K562 (cell line): ENCODE measurements at regions not wholly inside any gene's neighbourhood (a gene's known extent, or its start where the extent isn't known, plus 50 kb on each side); places are given as distances from the start of the nearest gene placed in this dataset.

Experiments
- BCLAF1 ChIP-seq, 2 experiments: fragments of 450-650 bp in 1 of 2; IDR thresholded peaks; 2 replicates each; pipeline ENCODE4 v1.6.1; 2011 to 2017; ENCODE audit warnings: low read depth in 2 of 2, antibody characterized with exemption in 1 of 2, borderline replicate concordance in 1 of 2, low read length in 1 of 2, mild to moderate bottlenecking in 1 of 2, mixed read lengths in 1 of 2; ENCODE audit not compliant: control insufficient read depth in 1 of 2
- EP300 ChIP-seq: IDR thresholded peaks from 2 replicates; pipeline ENCODE4 v1.6.1; 2012; ENCODE audit warnings: low read length, improper control_type of control experiment
- JUN ChIP-seq, 2 experiments: sonication (generic) in 1 of 2; formaldehyde crosslinking in 1 of 2; IDR thresholded peaks; 2 replicates each; pipeline versions ENCODE4 v1.6.1 to v1.8.0; 2012 to 2022; ENCODE audit warnings: borderline replicate concordance in 2 of 2, mild to moderate bottlenecking in 2 of 2, improper control_type of control experiment in 1 of 2, low read depth in 1 of 2, low read length in 1 of 2, missing genetic modification reagents in 1 of 2
- NCOR1 ChIP-seq: fragments of 450-650 bp; IDR thresholded peaks from 2 replicates; pipeline ENCODE4 v1.6.1; 2016; ENCODE audit warnings: mild to moderate bottlenecking, moderate library complexity
- NFRKB ChIP-seq: fragments of 450-650 bp; IDR thresholded peaks from 2 replicates; pipeline ENCODE4 v1.6.1; 2016; ENCODE audit warnings: low read depth
- NR1H2 ChIP-seq: sonication (generic); formaldehyde crosslinking; IDR thresholded peaks from 2 replicates; pipeline ENCODE4 v1.4.0; 2020; ENCODE audit warnings: mild to moderate bottlenecking, missing genetic modification reagents
- NR2F6 ChIP-seq: fragments of 450-650 bp; formaldehyde crosslinking; IDR thresholded peaks from 2 replicates; pipeline ENCODE4 v1.4.0; 2020; ENCODE audit warnings: mild to moderate bottlenecking
- POLR2A ChIP-seq: fragments of 450-650 bp; conservative IDR thresholded peaks from 2 replicates; pipeline ENCODE4 v1.6.1; 2016
- RCOR1 ChIP-seq, 2 experiments: IDR thresholded peaks; 2 replicates each; pipeline ENCODE4 v1.6.1; 2012; ENCODE audit warnings: low read depth in 2 of 2, low read length in 2 of 2, borderline replicate concordance in 1 of 2, improper control_type of control experiment in 1 of 2
- SAP30 ChIP-seq: fragments of 200-600 bp; sonication (generic); IDR thresholded peaks from 2 replicates; pipeline ENCODE4 v1.6.1; 2012; ENCODE audit warnings: borderline replicate concordance, low read depth, mild to moderate bottlenecking, moderate library complexity, low read length, control low read depth, inconsistent platforms; ENCODE audit not compliant: insufficient read depth, poor library complexity, severe bottlenecking
- USF2 ChIP-seq: sonication (generic); formaldehyde crosslinking; IDR thresholded peaks from 2 replicates; pipeline ENCODE4 v1.5.0; 2020; ENCODE audit warnings: missing genetic modification reagents
- ZZZ3 ChIP-seq: fragments of 450-650 bp; IDR thresholded peaks from 2 replicates; pipeline ENCODE4 v1.6.1; 2016; ENCODE audit warnings: antibody characterized with exemption, mild to moderate bottlenecking, moderate library complexity

GRCh38 chr6:126983779-126984178, 134.7 kb upstream of the RSPO3 start:
- TF ChIP-seq NR1H2 (CRISPR knock-in tag) (no peak), NCOR1 (no peak), NR2F6 (no peak), BCLAF1 (IDR thresholded peaks at IDR 0.05; ENCODE audit: borderline replicate concordance in 1 of 2, control insufficient read depth in 1 of 2, low read depth in 2 of 2, low read length in 1 of 2) (no peak), POLR2A (no peak), ZZZ3 (no peak), USF2 (CRISPR knock-in tag) (no peak), RCOR1 (IDR thresholded peaks at IDR 0.05; ENCODE audit: borderline replicate concordance in 1 of 2, low read depth in 2 of 2, low read length in 2 of 2) (no peak), JUN (IDR thresholded peaks at IDR 0.05; ENCODE audit: borderline replicate concordance, low read depth, low read length) (no peak), JUN (CRISPR knock-in tag; IDR thresholded peaks at IDR 0.05; ENCODE audit: borderline replicate concordance) (no peak), SAP30 (no peak), EP300 (no peak), NFRKB (no peak)
